ENCODE measurements at regions not wholly inside any gene's neighbourhood (a gene's known extent, or its start where the extent isn't known, plus 50 kb on each side); places are given as distances from the start of the nearest gene placed in this dataset.

DNA sequence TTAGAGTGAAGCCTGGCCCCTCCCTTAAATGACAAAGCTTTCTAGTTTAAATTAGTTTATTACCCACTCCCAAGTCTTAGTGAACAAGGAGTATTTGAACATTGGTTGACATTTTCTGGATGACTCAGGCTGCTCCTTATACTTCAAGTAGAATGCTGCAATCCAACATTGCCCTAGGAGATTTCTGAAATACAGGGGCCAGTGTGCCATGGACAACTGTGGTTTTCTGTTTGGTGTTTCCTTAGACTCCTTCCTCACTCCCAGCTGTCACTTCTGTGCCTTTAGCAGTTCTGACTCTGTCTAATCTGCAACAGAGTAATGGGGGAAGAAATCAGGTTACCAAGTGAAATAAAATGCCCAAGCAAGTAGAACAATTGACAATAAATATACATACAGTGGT is 116.1 kb upstream of the P2RY1 start:
- H3K4me1 ChIP-seq (ENCODE audit: control insufficient read depth, insufficient read depth, low read length): peaks cover 3% of the 10 kb centered on the region
- H3K27me3 ChIP-seq (ENCODE audit: control insufficient read depth, insufficient read depth, low read length): no peaks in the 10 kb centered on the region
- no peak overlapping the region for H3K4me3 ChIP-seq (ENCODE audit: low read length)
- H3K27ac ChIP-seq (ENCODE audit: low read depth, low read length): no peak overlapping the region
- H3K9ac ChIP-seq (ENCODE audit: low read length): no peak overlapping the region
- no peaks in the 10 kb centered on the region for H3K36me3 ChIP-seq (ENCODE audit: control insufficient read depth, insufficient read depth, low read length)

DNA sequence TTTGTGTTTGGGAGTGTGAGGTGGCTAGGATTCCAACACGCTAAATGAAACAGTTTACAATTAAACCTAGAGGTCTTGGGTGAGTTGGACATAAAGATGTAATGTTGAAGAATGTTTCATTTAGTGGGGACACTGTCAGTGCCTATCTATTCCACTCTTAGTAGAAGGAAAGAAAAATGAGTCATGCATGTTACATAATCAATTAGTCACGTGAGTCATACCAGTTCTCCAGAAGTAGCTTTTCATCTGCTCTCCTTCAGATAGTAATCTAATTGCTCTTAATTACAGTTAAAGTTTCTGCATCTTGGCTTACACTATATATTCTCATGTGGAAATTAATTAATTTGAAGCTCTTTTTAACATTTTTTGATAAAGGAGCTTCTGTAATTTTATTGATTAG is 115.7 kb upstream of the P2RY1 start:
- Histone ChIP-seq H3K9ac (ENCODE audit: low read length) (no peak overlapping the region), H3K4me1 (ENCODE audit: control insufficient read depth, insufficient read depth, low read length) (peaks cover 3% of the 10 kb centered on the region), H3K27me3 (ENCODE audit: control insufficient read depth, insufficient read depth, low read length) (no peaks in the 10 kb centered on the region), H3K4me3 (ENCODE audit: low read length) (no peak overlapping the region), H3K36me3 (ENCODE audit: control insufficient read depth, insufficient read depth, low read length) (no peaks in the 10 kb centered on the region), H3K27ac (ENCODE audit: low read depth, low read length) (no peak overlapping the region)

DNA sequence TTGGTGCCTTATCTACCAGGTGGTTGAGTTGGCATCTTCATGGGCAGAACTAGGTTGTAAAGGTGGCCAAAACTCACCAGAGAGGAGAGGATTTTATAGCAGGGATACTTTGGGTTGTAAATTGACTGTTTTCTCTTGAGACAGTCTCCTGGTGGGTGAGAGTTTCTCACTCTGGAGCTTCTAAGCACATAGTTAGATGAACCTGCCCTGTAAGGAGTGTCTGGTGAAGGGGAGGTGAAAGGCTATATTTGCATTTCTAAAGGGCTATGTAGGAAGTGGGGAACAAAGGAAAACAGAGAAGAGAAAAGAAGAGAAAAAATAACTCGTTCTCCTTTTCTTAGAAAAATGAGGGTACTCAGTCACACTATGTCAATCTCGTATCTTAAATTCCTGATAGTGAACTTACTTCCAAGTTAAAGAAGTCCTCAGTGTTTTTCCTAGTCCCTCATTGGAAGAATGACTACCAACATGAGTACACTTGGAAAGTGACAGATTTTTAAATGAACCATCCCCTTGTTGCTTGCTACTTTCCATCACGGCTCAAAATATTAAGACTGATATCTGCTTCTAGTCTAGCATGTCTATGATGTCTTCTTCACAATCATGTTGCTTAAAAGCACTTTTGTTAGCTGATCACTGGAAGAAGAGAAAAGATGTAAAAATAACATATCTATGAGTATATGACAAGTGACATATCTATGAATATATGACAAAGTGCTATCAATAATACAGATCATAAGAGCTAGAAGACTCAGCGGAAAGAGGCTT is 113.8 kb upstream of the P2RY1 start:
- H3K9ac ChIP-seq (ENCODE audit: low read length): no peak overlapping the region
- H3K27ac ChIP-seq (ENCODE audit: low read depth, low read length): no peak overlapping the region
- H3K36me3 ChIP-seq (ENCODE audit: control insufficient read depth, insufficient read depth, low read length): no peaks in the 10 kb centered on the region
- no peaks in the 10 kb centered on the region for H3K27me3 ChIP-seq (ENCODE audit: control insufficient read depth, insufficient read depth, low read length)
- H3K4me3 ChIP-seq (ENCODE audit: low read length): no peak overlapping the region
- H3K4me1 ChIP-seq (ENCODE audit: control insufficient read depth, insufficient read depth, low read length): peaks cover 3% of the 10 kb centered on the region

DNA sequence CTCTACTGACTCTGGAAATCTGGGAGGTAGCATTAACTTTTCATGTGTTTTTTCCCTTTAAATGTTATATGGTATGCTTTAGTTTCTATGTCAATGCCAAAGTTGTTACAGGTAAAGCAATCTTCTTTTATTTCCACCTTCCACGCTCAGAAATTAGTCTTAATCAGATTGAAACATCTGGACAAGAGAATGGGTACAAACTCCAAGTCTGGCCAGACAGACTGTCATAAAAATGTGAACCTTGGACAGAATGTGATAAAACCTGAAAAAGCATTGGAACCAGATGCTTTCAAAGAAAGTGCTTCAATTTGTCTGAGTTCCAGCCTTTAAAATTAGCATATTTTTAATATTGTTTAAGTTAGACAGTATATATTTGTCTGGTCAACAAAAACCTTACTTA is 110.7 kb upstream of the P2RY1 start:
- Histone ChIP-seq H3K4me1 (ENCODE audit: control insufficient read depth, insufficient read depth, low read length) (peaks cover 2% of the 10 kb centered on the region), H3K36me3 (ENCODE audit: control insufficient read depth, insufficient read depth, low read length) (no peaks in the 10 kb centered on the region), H3K9ac (ENCODE audit: low read length) (no peak overlapping the region), H3K27me3 (ENCODE audit: control insufficient read depth, insufficient read depth, low read length) (no peaks in the 10 kb centered on the region), H3K4me3 (ENCODE audit: low read length) (no peak overlapping the region), H3K27ac (ENCODE audit: low read depth, low read length) (no peak overlapping the region)

DNA sequence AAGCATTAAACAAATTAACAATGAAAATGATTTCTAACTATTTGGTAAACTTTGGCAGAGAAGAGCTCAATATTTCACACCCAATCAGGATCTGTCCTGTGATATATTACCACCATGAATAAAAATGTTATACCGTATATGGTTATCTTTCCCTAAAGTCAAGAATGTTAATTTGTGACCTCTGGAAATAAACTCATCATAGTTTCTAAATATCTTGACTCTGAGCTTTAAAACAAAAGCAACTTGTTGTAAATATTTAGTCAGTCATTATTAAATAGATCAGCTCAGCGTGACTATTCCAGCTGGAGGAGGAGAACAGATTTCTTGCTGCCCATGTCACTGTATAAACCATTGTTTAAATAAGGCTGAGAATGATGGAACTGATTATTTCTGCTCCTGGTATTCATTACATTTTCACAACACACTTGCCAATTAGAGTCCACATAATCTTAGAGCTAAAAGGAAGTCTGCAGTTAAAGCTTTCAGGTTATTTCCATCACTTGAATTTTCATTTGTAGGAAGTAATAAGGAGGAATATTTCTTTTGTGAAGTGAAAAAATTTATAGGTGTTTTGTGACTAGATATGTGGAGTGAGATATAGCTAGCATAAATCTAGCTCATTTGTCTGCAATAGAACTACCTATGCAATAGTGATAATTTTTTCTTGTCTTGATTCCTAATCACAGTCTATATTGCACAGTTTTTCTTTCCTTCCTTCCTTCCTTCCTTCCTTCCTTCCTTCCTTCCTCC is 106.5 kb upstream of the P2RY1 start:
- Histone ChIP-seq H3K27me3 (ENCODE audit: control insufficient read depth, insufficient read depth, low read length) (no peaks in the 10 kb centered on the region), H3K9ac (ENCODE audit: low read length) (no peak overlapping the region), H3K4me3 (ENCODE audit: low read length) (no peak overlapping the region), H3K36me3 (ENCODE audit: control insufficient read depth, insufficient read depth, low read length) (no peaks in the 10 kb centered on the region), H3K27ac (ENCODE audit: low read depth, low read length) (no peak overlapping the region), H3K4me1 (ENCODE audit: control insufficient read depth, insufficient read depth, low read length) (no peaks in the 10 kb centered on the region)

DNA sequence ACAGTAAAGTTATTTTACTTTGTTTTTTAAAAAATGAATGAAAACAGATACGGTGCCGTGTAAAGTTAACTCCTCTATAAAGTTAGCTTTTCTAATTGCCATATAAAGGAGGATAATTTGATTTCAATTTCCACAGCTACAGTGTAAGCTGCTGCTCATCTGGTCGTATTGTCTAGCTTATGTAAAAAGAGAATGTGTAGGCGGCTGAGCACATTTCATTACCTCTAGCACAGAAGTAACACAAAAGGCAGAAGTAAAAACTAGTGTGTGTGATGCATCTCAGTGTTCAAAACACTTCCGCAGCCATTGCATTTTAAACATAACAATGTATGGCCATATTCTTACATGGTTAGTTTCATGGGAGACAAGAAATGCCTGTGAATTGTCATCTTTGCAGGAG is 105.0 kb upstream of the P2RY1 start:
- Histone ChIP-seq H3K4me1 (ENCODE audit: control insufficient read depth, insufficient read depth, low read length) (no peaks in the 10 kb centered on the region), H3K36me3 (ENCODE audit: control insufficient read depth, insufficient read depth, low read length) (no peaks in the 10 kb centered on the region), H3K27ac (ENCODE audit: low read depth, low read length) (no peak overlapping the region), H3K9ac (ENCODE audit: low read length) (no peak overlapping the region), H3K4me3 (ENCODE audit: low read length) (no peak overlapping the region), H3K27me3 (ENCODE audit: control insufficient read depth, insufficient read depth, low read length) (no peaks in the 10 kb centered on the region)

DNA sequence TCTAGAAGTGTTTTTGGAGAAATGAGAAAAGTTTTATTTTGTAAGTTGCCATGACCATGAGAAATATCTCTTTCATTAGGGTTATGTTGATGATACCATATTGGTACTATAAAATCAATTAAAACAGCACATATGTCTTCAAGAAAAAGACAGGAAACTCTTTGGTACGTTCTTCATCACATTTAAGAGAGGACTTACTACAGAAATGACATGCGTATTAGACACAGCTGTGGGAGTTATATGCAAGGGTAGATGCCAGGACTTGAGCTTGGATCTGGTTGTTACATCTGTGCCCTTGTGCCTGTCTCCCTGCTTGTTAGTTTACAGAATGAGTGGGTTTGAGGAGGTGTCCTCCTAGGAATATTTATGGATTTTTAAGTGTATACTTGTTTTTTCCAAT is 103.4 kb upstream of the P2RY1 start:
- Histone ChIP-seq H3K9ac (ENCODE audit: low read length) (no peak overlapping the region), H3K4me3 (ENCODE audit: low read length) (no peak overlapping the region), H3K4me1 (ENCODE audit: control insufficient read depth, insufficient read depth, low read length) (no peaks in the 10 kb centered on the region)

DNA sequence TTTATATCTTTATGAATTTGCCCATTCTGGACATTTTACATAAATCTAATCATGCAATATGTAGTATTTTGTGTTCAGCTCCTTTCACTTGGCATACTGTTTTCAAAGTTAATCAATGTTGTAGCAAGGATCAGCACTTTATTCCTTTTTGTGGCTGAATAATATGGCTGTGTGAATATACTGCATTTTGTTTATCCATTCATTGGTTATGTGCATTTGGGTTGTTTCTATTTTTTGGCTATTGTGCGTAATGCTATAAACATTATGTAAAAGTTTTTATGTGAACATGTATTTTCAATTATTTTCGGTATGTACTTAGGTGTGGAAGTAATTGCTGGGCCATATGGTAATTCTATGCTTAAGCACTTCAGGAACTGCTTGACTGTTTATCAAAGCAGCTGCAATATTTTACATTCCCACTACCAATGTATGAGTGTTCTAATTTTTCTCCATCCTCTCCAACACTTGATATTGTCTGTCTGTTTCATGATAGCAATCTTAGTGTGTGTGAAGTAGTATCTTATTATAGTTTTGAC is 101.3 kb upstream of the P2RY1 start:
- Histone ChIP-seq H3K27ac (ENCODE audit: low read depth, low read length) (no peak overlapping the region), H3K36me3 (ENCODE audit: control insufficient read depth, insufficient read depth, low read length) (no peaks in the 10 kb centered on the region), H3K9ac (ENCODE audit: low read length) (no peak overlapping the region), H3K4me3 (ENCODE audit: low read length) (no peak overlapping the region), H3K27me3 (ENCODE audit: control insufficient read depth, insufficient read depth, low read length) (no peaks in the 10 kb centered on the region), H3K4me1 (ENCODE audit: control insufficient read depth, insufficient read depth, low read length) (no peaks in the 10 kb centered on the region)

More for the DNA sequence above, 103.4 kb upstream of the P2RY1 start:
- H3K27me3 ChIP-seq (ENCODE audit: control insufficient read depth, insufficient read depth, low read length): no peaks in the 10 kb centered on the region
- H3K27ac ChIP-seq (ENCODE audit: low read depth, low read length): no peak overlapping the region
- H3K36me3 ChIP-seq (ENCODE audit: control insufficient read depth, insufficient read depth, low read length): no peaks in the 10 kb centered on the region

DNA sequence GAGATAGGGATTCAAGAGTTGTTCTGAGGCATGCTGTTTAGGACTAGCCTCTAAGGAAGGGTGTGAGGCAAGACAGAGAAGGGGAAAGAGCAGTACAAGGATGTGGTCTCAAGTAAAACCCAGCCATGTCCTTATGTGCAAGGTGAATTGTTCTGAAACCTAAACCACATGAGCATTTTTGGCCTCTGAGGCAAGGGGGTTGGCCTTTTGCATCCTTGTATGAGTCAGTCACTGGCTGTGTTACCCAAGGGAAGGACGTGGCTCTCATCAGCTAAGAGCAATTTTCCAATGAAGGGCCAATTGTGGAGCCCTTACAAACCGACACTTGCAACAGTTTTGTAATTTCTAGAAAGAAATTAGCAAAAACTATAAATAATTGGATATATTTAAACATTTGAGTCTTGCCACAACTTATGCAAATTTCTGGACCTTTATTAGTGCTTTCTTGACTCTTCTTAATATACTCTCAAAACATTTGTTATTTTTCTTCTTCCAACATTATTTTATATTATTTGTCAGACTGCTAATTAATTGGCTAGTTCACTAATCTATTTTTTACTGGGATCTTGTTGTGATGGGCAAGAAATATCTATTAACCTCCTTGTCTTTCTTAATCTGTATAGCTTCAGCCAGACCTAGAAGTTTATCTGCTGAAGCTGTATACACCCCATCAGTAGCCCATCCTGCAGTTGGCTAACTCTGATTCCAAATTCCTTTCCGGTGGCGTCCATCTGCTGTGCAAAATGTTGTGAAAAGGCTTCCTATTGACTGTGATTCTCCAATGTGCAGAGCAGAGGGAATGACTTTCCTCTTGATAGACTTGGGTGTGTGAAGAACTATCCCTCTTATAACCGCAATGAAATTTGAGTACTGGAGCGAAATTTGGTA is 97.7 kb upstream of the P2RY1 start:
- no peaks in the 10 kb centered on the region for H3K36me3 ChIP-seq (ENCODE audit: control insufficient read depth, insufficient read depth, low read length)
- no peak overlapping the region for H3K9ac ChIP-seq (ENCODE audit: low read length)
- no peak overlapping the region for H3K4me3 ChIP-seq (ENCODE audit: low read length)

DNA sequence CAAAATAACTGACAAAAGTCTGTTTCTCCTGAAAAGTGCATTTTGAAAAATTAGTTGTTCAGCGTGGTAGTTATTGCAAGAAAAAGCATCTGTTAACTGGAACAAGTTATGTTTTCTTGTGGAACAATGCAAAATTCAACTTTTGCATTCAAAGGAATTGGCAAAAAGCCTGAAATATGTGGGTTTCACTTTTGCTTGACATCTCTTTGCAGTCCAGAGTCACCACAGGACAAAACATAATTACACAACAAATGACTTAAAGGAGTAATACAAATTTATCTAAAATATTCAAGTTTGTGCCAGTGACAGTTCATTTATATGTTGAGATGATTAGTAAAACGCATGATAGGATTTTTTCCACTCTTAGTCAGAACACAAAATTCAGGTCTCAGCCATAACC is 96.3 kb upstream of the P2RY1 start:
- no peak overlapping the region for H3K27ac ChIP-seq (ENCODE audit: low read depth, low read length)
- no peak overlapping the region for H3K9ac ChIP-seq (ENCODE audit: low read length)
- H3K4me1 ChIP-seq (ENCODE audit: control insufficient read depth, insufficient read depth, low read length): no peaks in the 10 kb centered on the region
- H3K36me3 ChIP-seq (ENCODE audit: control insufficient read depth, insufficient read depth, low read length): no peaks in the 10 kb centered on the region
- H3K4me3 ChIP-seq (ENCODE audit: low read length): no peak overlapping the region
- no peaks in the 10 kb centered on the region for H3K27me3 ChIP-seq (ENCODE audit: control insufficient read depth, insufficient read depth, low read length)

More for the DNA sequence above, 97.7 kb upstream of the P2RY1 start:
- no peak overlapping the region for H3K27ac ChIP-seq (ENCODE audit: low read depth, low read length)
- H3K27me3 ChIP-seq (ENCODE audit: control insufficient read depth, insufficient read depth, low read length): no peaks in the 10 kb centered on the region
- no peaks in the 10 kb centered on the region for H3K4me1 ChIP-seq (ENCODE audit: control insufficient read depth, insufficient read depth, low read length)

DNA sequence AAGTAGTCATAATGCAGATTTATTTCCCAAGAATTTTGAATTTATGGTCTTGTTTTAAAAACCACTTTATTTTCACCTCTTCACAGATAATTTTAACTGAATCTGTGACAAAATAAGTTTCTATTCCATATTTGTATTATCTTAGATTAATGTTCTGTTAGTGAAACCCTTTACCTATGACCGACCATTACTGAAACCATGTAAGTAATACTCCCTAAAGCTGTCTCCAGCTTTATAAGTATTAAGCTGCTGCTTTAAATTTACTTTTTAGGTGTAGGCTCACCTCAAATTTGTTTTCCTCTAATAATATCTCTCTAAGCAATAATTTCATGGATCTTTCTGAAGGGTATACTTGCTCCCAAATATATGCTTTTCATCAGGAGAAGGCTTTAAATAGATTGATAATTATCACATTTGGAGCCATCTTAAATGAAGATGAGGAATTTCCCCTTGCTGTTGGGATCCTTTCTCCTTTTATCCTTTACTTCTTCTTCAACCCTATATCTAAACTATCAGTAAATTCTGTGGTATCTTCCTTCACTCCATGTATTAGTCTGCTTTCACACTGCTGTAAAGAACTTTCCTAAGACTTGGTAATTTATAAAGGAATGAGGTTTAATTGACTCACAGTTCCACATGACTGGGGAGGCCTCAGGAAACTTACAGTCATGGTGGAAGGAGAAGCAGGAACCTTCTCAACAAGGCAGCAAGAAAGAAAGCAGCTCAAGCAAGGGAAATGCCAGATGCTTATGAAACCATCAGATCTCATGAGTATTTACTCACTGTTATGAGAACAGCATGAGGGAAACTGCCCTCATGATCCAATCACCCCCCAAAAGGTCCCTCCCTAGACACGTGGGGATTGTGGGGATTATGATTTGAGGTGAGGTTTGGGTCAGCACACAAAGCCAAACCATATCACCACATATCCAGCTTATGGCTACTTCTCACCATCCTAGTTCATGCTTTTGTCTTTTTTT is 92.3 kb upstream of the P2RY1 start:
- Histone ChIP-seq H3K4me1 (ENCODE audit: control insufficient read depth, insufficient read depth, low read length) (no peaks in the 10 kb centered on the region), H3K36me3 (ENCODE audit: control insufficient read depth, insufficient read depth, low read length) (no peaks in the 10 kb centered on the region), H3K27ac (ENCODE audit: low read depth, low read length) (no peak overlapping the region), H3K4me3 (ENCODE audit: low read length) (no peak overlapping the region), H3K27me3 (ENCODE audit: control insufficient read depth, insufficient read depth, low read length) (no peaks in the 10 kb centered on the region), H3K9ac (ENCODE audit: low read length) (no peak overlapping the region)

Measured in rectal smooth muscle tissue (tissue), 1 donor.